ENCODE measurements at regions not wholly inside any gene's neighbourhood (a gene's known extent, or its start where the extent isn't known, plus 50 kb on each side); places are given as distances from the start of the nearest gene placed in this dataset.

DNA sequence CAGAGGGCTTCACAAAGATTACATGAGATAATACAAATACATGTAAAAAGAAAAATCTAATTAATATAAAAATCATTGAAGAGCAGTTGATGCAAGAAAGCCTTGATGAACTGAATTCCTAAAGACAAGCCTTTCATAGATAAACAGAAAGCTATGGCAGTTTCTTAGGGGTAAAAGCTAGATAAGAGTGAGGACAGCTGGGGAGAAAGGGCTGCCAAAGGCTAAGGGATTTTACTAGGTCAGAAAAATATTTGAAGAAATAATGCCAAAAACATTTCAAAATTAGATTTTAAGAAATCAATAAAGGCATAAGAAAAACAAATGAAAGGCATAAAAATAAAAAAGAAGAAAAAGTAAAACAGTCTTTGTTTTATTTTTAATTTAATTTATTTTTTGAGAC is 107.9 kb upstream of the ZNF366 start:
- DNase-seq = no peak

DNA sequence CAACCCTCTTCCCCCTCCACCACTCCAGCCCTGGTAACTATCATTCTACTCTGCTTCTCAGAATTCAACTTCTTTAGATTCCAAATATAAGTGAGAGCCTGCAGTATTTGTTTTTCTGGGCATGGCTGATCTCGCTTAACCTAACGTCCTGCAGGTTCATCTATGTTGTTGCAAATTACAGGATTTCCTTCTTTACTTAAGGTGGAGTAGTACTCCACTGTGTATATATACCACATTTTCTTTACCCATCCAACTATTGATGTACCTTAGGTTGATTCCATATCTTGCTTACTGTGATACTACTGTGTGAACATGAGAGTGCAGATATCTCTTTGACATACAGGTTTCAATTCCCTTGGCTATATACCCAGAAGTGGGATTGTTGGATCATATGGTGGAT is 106.3 kb upstream of the ZNF366 start:
- DNase-seq = no peak

DNA sequence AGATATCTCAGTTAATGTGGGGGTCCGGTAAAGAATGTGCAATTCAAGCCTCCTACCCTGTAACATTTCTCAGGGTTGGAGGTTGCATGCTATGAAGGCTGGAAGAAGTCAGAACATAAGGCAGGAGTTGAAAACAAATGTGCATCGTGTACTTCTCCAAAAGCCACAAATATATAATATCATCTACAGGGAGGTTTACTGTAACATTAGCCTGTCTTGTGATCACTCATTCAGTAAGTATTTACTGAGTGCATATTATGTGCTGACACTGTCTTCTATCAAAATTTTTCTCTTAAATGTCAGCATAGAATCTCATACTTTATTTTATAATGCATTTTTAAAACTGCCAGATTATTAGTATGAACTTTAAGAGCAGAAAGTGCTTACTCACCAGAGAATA is 105.6 kb upstream of the ZNF366 start:
- no peak for DNase-seq

DNA sequence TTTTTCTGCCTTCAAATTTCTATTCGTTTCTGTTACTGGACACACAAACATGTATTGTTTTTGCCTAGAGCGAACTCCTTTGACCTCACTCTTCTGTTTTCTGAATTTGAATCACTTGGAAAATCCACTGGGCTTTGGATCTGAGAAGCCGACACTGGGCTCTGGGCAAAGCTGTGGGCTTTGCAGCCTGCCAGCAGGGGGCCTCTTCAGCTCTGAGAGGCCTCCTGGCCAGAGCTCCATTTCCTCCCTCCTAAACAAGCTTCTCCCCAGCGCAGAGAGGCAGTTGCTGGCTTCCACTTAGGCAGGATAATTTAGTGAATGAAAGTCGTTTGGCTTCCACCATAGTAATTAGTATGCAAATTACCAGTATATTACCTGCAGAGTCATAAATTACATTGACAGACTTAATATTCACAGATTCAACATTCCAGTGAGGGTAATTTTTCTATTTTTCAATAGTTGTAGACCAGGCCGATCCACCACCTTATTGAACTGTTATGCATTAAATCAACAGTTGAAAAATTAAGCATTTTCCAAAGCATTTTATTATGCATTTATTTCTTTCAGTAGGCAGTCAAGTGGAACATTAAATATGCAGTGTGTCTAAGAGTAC is 104.0 kb upstream of the ZNF366 start:
- DNase-seq = peak; percentile 40

DNA sequence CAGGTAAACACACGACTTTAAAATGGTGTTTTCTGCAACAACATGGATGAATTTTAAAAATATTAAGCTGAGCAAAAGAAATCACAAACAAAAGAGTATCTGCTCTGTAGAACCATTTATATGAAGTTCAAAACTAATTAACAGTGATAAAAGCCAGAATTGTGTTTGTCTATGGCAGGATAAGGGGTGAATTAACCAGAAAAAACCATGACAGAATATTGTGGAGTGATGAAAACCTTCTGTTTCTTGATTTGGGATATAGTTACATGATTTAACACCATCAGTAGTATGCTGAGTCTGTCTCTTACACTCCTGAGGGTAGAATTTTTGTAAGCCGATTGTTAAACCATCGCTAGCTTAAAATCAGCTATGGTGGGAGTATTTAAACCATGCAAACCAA is 101.7 kb upstream of the ZNF366 start:
- DNase-seq = no peak

DNA sequence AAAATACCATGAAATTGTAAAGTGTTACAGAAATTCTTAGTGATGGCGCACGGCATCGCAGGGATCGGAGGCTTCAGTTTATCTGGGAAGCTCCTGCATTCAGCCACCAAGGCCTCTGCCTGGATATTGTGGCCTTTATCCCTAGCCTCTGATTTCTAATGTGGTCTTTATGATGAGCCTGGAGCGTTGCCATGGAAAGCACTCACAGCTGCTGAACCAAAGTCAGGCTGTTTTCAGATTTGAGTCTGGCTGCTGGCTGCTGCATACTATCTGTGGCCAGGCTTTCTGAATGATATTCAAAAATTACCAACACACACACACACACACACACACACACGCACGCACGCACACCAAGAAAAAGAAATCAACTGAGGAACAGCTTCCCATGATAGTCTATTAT is 101.1 kb upstream of the ZNF366 start:
- DNase-seq = no peak

DNA sequence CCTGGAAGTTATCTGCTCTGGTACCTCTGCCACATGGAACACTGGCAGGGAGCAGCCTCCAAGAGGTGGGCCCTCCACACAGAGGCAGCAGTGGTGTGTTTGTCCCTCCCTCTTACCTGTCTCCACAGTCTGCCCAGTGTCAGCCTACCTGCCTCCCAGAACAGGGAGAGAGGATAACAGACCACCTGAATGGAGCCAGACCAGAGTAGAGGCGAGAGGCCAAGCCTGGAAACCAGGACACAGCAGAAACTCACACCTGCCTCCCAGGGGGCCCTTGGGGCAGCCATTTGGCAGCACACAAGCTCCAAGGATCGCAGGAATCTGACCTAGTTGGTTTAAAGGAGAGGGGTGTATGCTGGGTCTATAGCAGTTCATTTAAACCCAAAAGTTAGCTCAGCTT is 100.2 kb upstream of the ZNF366 start:
- DNase-seq = no peak

DNA sequence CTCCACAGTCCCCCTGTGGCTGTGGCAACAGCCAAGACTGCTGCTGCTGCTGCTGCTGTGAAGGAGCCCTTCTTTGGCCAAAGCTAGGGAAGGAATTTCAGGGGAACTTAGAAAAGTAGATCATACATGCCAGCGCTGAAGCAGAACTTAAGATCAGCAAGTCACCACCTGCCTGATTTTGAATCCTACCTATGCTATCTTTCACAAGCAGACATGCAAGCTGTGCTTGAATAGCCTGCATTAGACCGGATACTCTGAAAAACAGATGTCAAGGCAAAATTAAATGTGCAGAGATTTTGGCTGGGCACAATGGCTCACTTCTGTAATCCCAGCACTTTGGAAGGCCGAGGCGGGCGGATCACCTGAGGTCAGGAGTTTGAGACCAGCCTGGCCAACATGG is 99.3 kb upstream of the ZNF366 start:
- DNase-seq = no peak

DNA sequence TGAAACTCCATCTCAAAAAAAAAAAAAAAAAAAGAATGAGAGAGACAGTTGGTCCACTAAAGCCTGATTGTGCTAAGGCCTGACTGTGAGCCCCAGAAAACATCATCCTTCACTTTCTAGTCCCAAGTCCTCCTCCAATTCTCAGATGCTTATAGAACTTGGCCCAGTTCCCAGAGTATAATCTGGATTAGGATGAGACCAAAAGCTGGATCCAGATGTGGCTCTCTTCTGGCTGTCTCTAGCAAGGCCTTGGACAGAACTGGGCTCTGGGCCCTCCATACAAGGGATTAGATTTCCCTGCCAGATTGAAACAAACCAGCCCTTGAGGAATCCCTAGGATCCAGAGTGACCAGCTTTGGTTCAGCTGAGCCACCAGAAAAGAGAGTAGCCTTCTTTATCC is 98.4 kb upstream of the ZNF366 start:
- DNase-seq = no peak

DNA sequence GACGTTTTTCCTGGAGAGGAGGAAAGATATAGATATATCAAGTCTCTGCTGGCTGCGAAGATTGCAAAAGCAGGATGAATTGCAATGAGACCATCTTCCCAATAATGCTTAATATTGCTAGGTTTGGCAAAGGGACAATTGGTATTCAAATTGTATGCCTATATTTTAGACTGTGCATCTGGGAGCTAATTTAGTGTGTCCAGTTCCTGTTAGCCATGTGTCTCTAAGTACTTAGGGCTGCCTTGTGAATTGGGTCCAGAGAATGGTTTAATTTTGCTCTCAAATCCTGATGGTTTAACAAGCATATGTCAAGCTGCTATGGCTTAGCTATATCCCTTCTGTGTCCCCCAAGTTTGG is 97.6 kb upstream of the ZNF366 start:
- no peak for DNase-seq

DNA sequence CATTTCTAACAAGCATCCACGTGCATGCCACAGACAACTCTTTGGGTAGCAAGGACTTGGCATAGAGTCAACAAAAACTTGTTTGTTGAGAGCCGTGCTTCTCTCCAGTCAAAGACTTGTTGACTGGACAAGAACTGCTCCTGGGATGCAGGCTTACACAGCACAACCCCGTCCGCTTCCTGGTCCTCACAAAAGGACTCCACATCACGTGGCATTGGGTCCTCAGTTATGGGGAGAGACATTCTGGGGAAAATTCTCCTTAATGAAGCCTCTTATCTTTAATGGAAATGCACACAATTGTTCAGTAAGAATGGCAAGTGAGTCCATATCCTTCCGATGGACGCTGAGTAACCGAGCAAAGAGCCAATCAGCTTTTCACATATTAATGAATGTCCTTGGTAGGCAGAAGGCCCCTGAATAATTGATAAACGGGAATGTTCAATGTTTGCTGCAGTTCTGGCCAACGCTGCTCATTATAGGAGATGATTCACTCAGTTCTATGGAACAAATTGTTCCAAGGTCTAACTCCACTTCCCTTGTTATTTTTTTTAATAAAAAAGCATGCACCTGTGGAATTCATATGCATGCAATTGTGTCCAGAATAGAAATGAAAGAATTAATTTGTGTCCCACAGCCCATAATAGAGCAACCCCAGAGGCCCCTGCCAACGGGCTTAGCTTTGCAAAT is 97.0 kb upstream of the ZNF366 start:
- no peak for DNase-seq

DNA sequence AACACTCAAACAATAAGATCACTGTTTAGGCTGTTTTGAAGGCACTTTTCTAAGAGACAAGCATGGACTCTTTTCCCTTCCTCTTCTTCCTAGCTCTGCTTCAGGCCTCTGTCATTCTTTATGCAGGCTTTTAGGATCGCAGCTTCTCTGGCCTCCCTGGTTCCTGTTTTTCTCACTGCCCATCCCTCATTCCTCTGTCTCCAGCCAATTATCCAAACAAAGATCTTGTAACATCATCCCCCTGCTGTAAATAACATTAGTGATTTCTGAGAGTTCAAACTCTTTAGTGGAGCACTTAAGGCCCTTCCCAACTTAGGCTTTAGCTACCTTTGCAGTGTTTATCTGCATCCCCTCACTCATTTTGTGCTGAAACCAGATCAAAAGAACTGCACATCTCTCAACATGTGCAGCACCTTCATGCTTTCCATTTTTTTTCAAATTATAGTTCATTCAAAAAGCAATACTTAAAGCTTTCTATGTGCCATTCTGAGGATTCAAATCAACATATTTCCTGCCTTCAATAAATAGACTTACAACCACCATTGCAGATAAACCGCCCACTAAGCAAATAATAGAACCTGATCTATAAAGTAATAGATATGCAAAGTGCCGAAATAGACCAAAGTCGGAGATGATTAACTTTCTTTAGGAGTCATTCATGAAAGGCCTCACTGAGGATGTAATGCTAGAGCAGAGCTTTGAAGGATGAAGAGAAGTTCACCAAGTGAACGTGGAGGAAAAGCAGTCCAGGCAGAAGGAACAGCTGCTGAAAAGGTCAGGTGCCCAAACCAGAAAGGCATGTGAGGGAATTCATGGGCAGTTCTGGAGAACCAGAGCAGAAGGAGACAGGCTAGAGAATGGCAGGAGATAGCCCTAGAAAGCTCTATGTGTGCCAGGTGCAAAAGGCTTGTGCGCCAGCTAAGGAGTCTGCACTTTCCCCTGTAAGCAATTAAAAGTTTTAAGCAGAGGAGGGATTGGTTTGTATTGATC is 95.8 kb upstream of the ZNF366 start:
- DNase-seq = no peak

DNA sequence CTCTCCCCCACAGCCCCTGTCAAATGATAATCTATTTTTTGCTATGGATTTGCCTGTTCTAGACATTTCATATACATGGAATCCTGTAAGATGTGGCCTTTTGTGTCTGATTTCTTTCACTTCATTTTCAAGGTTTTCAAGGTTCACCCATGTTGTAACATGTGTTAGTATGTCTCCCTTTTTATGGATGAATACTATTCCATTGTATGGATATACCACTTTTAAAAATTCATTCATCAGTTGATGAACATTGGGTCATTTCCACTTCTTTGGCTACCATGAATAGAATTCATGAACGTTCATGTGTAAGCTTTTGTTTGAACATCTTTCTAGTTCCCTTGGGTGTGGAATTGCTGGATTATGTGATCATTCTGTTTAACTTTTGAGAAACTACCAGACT is 94.7 kb upstream of the ZNF366 start:
- DNase-seq = no peak

DNA sequence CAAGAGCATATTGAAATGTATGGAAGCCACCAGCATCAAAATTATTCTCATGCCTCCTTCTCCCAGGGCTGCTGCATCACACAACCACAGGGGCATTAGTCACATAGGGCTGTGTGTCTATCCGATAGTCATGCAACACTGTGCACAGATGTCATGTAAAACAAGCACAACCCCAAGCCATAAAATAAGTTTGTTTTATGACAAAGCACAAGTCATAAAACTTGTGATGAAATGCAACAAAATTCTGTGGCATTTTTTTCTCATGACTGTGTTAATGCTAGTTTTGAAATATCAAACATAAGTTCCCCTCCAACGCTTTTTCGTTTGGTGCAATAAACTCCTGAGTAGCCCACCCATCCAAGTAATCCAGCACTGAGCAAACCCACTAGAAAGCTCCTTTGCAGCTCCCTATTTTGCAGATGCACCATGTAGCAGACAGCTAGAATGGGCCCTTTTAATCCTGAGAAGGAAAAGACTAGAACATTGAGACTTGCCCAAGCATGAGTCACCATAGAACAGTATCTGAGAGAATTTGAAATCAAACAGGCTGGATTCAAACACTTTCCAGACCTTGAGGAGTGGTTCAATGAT is 93.3 kb upstream of the ZNF366 start:
- no peak for DNase-seq

DNA sequence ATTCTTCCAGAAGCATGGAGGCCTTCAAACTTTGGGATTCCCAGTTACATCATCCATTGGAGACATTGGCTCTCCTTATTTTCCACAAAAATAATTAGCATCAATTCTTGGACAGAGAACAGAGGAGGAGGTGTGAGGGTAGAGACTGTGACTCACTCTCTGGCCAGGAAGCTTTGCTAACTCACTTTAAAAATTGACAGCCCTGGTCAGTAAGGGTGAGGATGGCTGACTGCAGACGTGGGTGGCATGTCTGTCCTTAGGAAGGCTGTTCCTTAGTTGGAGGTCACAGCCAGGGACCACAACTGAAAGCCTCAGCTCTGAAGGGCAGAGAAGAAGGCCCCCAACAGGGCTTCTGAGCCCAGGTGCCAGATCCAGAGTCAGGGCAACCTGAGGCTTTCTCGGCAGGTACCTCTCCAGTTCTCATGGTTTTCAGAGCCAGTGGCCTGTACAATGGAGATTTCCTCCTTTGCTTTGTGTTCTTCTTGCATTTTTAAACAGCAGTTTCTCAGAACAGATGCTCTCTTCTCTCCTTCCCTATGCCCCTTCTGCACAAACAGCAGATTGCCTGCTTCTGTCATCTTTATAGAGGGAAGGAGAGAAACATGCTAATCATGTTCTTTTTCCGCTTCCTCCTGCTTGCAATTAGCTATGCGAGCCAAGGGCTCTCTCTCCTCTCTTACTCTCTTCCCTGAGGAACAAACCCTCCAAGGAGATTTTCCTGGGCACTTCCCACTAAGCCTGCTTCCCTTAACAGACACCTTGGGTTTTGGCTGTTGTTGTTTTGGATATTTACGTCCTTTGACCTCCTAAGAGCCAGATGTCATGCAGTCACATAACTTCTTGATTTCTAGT is 92.5 kb upstream of the ZNF366 start:
- no peak for DNase-seq

DNA sequence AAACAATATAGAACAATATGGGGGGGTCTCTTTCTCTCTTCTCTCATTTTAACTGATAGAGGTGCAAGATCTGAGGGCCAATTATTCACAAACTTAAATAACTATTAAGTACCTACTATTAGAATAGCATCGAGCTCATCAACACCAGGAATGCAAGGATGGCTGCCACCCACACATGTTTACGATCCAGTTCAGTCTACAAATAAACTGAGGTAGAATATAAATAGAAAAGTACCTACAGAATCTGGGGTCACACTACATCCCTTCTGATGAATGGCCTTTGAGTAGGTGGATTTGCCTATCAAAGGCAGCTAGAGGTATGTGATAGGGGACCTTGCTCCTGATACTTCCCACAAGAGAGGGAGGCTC is 91.8 kb upstream of the ZNF366 start:
- DNase-seq = no peak

DNA sequence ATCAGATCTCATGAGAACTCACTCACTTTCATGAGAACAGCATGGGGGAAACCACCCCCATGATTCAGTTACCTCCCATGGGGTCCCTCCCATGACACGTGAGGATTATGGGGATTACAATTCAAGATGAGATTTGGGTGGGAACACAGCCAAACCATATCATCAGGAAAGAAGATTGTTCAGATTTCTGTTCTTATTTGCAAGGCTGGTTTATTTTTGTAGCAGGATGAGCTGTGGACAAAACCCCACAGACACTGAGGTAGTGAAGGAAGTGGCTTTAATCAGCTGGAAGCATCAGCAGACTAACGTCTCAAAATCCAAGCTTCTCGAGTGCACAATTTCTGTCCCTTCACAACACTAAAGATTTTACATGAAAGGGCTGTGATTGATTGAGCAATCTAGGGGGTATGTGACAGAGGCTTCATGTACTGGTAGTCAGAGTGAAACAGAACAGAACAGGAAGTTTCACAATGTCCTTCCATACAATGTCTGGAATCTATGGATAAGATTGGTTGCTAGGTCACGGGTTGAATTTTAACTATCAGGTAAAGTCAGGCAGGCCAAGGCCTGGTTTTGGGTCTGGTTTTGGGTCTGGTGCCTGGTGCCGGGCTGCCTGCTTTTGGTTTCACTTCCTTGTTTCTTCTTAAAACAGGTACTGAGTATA is 91.3 kb upstream of the ZNF366 start:
- peak; percentile 5 for DNase-seq

DNA sequence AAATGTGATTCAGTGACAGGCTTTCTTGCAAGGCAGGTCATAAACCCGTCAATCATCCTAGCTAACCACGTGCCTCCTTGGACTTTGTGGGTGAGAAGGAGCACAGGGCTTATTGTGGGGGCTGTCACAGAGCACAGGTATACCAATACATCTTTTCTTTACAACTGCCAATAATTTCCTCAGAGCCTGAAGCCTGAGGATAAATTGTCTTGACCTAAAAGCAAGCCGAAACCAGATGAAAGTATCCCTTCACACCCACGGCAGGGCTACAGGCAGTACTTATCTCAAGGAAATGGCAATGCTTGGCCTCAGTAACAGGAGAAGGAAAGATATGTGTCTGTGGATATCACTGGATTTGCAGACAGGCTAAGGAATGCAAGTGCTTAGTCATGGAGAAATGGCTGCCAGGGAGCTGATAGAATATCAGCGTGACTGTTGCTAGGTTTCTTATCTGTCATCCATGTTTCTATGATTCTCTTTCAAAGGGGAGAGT is 90.3 kb upstream of the ZNF366 start:
- no peak for DNase-seq

DNA sequence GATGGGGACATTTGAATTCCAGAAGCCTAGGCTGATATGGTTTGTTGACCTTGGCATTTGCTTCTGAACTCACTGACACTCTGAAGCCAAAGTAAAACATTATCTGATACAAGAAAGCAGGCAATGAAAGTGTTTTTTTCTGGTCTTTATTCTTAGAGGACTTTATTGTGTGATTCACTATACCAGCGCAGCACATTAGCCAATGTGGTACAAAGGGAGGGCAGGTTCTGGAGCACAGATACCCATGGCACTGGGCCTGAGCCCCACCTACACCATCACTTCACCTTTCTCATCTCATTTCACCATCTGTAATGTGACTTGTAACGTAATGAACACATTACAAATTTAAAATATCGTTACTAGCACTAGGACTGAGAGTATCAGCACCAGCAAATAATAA is 89.7 kb upstream of the ZNF366 start:
- DNase-seq = no peak

DNA sequence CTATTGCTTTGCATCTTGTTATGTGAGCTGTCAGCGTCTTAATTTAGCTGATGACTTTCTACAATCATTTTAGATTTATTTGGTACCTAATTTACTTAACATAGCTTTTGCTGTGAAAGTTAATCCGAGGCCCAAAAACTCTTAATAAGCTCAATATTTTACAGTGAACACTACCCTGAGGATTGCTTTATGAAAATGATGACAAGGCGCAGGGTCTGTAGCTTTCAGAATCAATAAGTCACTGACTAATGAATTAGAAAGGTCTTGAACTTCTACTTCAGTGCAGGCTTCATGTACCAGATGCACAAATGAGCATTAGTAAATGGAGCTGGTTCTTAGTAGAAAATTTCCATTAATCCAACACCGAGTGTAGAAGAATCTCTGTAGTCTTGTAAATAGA is 81.4 kb upstream of the ZNF366 start:
- DNase-seq = no peak

DNA sequence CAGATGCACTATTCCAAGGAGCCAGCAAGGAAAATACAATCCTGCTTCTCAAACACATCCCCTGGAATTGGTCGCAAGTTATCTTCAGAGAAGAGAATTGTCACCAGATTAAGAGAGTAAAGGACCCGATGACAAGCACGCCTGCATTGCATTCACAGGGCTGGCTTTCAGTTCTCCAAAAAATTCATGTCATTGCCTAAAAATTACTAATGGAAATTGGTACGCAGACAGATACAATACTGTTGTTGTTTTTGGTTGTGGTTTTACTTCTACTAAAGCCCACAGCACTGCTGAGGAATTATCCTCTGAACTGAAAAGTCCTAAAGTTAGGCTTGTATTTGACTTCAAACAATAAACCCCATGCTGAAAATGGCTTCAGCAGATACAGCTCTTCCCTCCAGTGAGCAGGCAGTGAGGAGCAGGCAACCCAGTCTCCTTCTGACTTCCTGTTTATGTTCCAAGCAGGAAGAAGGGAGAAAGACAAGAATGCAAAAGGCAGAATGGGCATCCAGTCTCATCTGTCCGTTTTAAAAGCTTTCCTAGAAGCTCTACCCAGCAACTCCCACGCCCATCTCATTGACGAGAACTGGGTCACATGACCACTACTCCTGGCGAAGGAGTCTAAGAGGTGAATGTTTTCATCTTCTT is 80.6 kb upstream of the ZNF366 start:
- DNase-seq = no peak

Measured in CD4-positive, alpha-beta T cell treated with Interleukin-10 for 1 hour (primary cell).